BLaER1 treated with 17β-estradiol and CSF1 and Interleukin-3, amounts not matched to agents 10 nM and 100 nM (cell line): ENCODE measurements at regions not wholly inside any gene's neighbourhood (a gene's known extent, or its start where the extent isn't known, plus 50 kb on each side); places are given as distances from the start of the nearest gene placed in this dataset.

Source experiments
- H3K27ac ChIP-seq, 11 experiments: shearing (Covaris generic); formaldehyde crosslinking; 2 replicates each; pipeline ENCODE4 v1.8.1; 2022
- H3K27me3 ChIP-seq, 11 experiments: shearing (Covaris generic); formaldehyde crosslinking; 2 replicates each; pipeline ENCODE4 v1.8.1; 2022
- H3K36me3 ChIP-seq, 11 experiments: shearing (Covaris generic); formaldehyde crosslinking; 2 replicates each; pipeline ENCODE4 v1.8.1; 2022
- H3K4me1 ChIP-seq, 10 experiments: shearing (Covaris generic); formaldehyde crosslinking; 2 replicates each; pipeline ENCODE4 v1.8.1; 2022
- H3K4me2 ChIP-seq, 11 experiments: shearing (Covaris generic); formaldehyde crosslinking; 2 replicates each; pipeline ENCODE4 v1.8.1; 2022
- H3K4me3 ChIP-seq, 10 experiments: shearing (Covaris generic); formaldehyde crosslinking; 2 replicates each; pipeline ENCODE4 v1.8.1; 2022
- H3K9ac ChIP-seq, 11 experiments: shearing (Covaris generic); formaldehyde crosslinking; 2 replicates each; pipeline ENCODE4 v1.8.1; 2022
- H3K9me3 ChIP-seq, 11 experiments: shearing (Covaris generic); formaldehyde crosslinking; replicated peaks in 1 of 11; 2 replicates each; pipeline ENCODE4 v1.8.1; 2022
- H4K20me1 ChIP-seq, 11 experiments: shearing (Covaris generic); formaldehyde crosslinking; 2 replicates each; pipeline ENCODE4 v1.8.1; 2022
- Cebpa-rat ChIP-seq, 11 experiments: shearing (Covaris generic); IDR thresholded peaks; 2 replicates each; pipeline ENCODE4 v1.8.1; 2022

GRCh38 chrX:40449956-40450706 is 130.6 kb upstream of the ATP6AP2 start:
- peaks cover 0 to 17% (median 3%) of the 10 kb centered on the region in 11 experiments; a peak in 12 of 22 replicates for H3K9me3 ChIP-seq
- no peaks in the 10 kb centered on the region for H4K20me1 ChIP-seq
- no peak for TF ChIP-seq Cebpa-rat (IDR thresholded peaks at IDR 0.05)
- H3K36me3 ChIP-seq: no peaks in the 10 kb centered on the region
- H3K27ac ChIP-seq: no peak overlapping the region
- peaks cover 0 to 20% (median 6%) of the 10 kb centered on the region in 10 experiments; a peak in 10 of 20 replicates for H3K4me1 ChIP-seq
- no peak overlapping the region for H3K4me3 ChIP-seq
- H3K27me3 ChIP-seq: peaks cover 0 to 11% (median 0%) of the 10 kb centered on the region in 11 experiments; a peak in 2 of 22 replicates
- H3K4me2 ChIP-seq: peak overlapping the region in 3 of 11 experiments; percentile 9 to 19 (median 17); a peak in 2 of 22 replicates
- H3K9ac ChIP-seq: no peak overlapping the region

GRCh38 chrX:40449396-40449795 is 131.4 kb upstream of the ATP6AP2 start:
- TF ChIP-seq Cebpa-rat (IDR thresholded peaks at IDR 0.05): no peak

GRCh38 chrX:40448793-40449192 is 132.0 kb upstream of the ATP6AP2 start:
- H3K4me2 ChIP-seq: no peak overlapping the region
- H3K4me1 ChIP-seq: peaks cover 0 to 24% (median 7%) of the 10 kb centered on the region in 10 experiments; a peak in 10 of 20 replicates
- peaks cover 0 to 15% (median 0%) of the 10 kb centered on the region in 11 experiments; a peak in 1 of 22 replicates for H3K9me3 ChIP-seq
- no peaks in the 10 kb centered on the region for H4K20me1 ChIP-seq
- H3K27me3 ChIP-seq: peaks cover 0 to 11% (median 0%) of the 10 kb centered on the region in 11 experiments; a peak in 2 of 22 replicates
- no peak for TF ChIP-seq Cebpa-rat (IDR thresholded peaks at IDR 0.05)
- no peak overlapping the region for H3K4me3 ChIP-seq
- no peak overlapping the region for H3K9ac ChIP-seq
- no peak overlapping the region for H3K27ac ChIP-seq
- H3K36me3 ChIP-seq: no peaks in the 10 kb centered on the region

More at GRCh38 chrX:40449396-40449795, 131.4 kb upstream of the ATP6AP2 start:
- peaks cover 0 to 11% (median 0%) of the 10 kb centered on the region in 11 experiments; a peak in 2 of 22 replicates for H3K27me3 ChIP-seq
- peaks cover 0 to 15% (median 0%) of the 10 kb centered on the region in 11 experiments; a peak in 1 of 22 replicates for H3K9me3 ChIP-seq
- H3K36me3 ChIP-seq: no peaks in the 10 kb centered on the region
- H3K4me3 ChIP-seq: no peak overlapping the region
- H3K4me2 ChIP-seq: 0 out of 22 replicates have a peak overlapping the region, but pooled peaks of 1 of the 11 experiments have one; percentile 17
- H3K27ac ChIP-seq: no peak overlapping the region
- H4K20me1 ChIP-seq: no peaks in the 10 kb centered on the region
- no peak overlapping the region for H3K9ac ChIP-seq
- H3K4me1 ChIP-seq: peaks cover 0 to 24% (median 7%) of the 10 kb centered on the region in 10 experiments; a peak in 10 of 20 replicates

- no peak overlapping the region for H3K4me3 ChIP-seq
- H3K27me3 ChIP-seq: peaks cover 0 to 11% (median 0%) of the 10 kb centered on the region in 11 experiments; a peak in 2 of 22 replicates
- H3K27ac ChIP-seq: no peak overlapping the region
- H3K4me2 ChIP-seq: no peak overlapping the region
- H3K9me3 ChIP-seq: 0 out of 22 replicates have a peak, but pooled peaks cover 0 to 15% (median 0%) of the 10 kb centered on the region in 11 experiments
- H3K9ac ChIP-seq: no peak overlapping the region
- no peak for TF ChIP-seq Cebpa-rat (IDR thresholded peaks at IDR 0.05)
- peaks cover 0 to 24% (median 7%) of the 10 kb centered on the region in 10 experiments; a peak in 10 of 20 replicates for H3K4me1 ChIP-seq
- H4K20me1 ChIP-seq: no peaks in the 10 kb centered on the region
- H3K36me3 ChIP-seq: no peaks in the 10 kb centered on the region
Observed at GRCh38 chrX:40446921-40447320, 133.8 kb upstream of the ATP6AP2 start.

GRCh38 chrX:40445691-40446090 is 135.1 kb upstream of the ATP6AP2 start:
- Histone ChIP-seq H4K20me1 (no peaks in the 10 kb centered on the region), H3K27me3 (peaks cover 0 to 11% (median 0%) of the 10 kb centered on the region in 11 experiments; a peak in 2 of 22 replicates), H3K4me1 (peaks cover 0 to 24% (median 7%) of the 10 kb centered on the region in 10 experiments; a peak in 10 of 20 replicates), H3K4me3 (no peak overlapping the region), H3K36me3 (no peaks in the 10 kb centered on the region), H3K9me3 (0 out of 22 replicates have a peak, but pooled peaks cover 0 to 5% (median 0%) of the 10 kb centered on the region in 11 experiments), H3K4me2 (peak overlapping the region in 5 of 11 experiments; percentile 18 to 50 (median 37); a peak in 10 of 22 replicates), H3K9ac (peak overlapping the region in 1 of 11 experiments; percentile 18; a peak in 2 of 22 replicates), H3K27ac (peak overlapping the region in 4 of 11 experiments; percentile 31 to 65 (median 52); a peak in 6 of 22 replicates)
- TF ChIP-seq Cebpa-rat (IDR thresholded peaks at IDR 0.05): no peak

GRCh38 chrX:40444798-40445496 is 135.8 kb upstream of the ATP6AP2 start:
- peaks cover 0 to 5% (median 0%) of the 10 kb centered on the region in 11 experiments; a peak in 2 of 22 replicates for H3K27me3 ChIP-seq
- H3K36me3 ChIP-seq: no peaks in the 10 kb centered on the region
- H3K4me1 ChIP-seq: peaks cover 0 to 27% (median 10%) of the 10 kb centered on the region in 10 experiments; a peak in 10 of 20 replicates
- TF ChIP-seq Cebpa-rat (IDR thresholded peaks at IDR 0.05): no peak
- H3K4me3 ChIP-seq: no peak overlapping the region
- peak overlapping the region in 4 of 11 experiments; percentile 31 to 65 (median 52); a peak in 6 of 22 replicates for H3K27ac ChIP-seq
- peak overlapping the region in 5 of 11 experiments; percentile 18 to 50 (median 37); a peak in 10 of 22 replicates for H3K4me2 ChIP-seq
- H3K9ac ChIP-seq: no peak overlapping the region; a peak in 1 of 22 replicates
- H3K9me3 ChIP-seq: no peaks in the 10 kb centered on the region
- no peaks in the 10 kb centered on the region for H4K20me1 ChIP-seq

GRCh38 chrX:40444133-40444532 is 136.6 kb upstream of the ATP6AP2 start:
- Histone ChIP-seq H3K4me2 (no peak overlapping the region), H3K9ac (no peak overlapping the region), H3K27ac (no peak overlapping the region), H3K4me1 (peaks cover 0 to 34% (median 11%) of the 10 kb centered on the region in 10 experiments; a peak in 10 of 20 replicates), H4K20me1 (no peaks in the 10 kb centered on the region), H3K27me3 (peaks cover 0 to 5% (median 0%) of the 10 kb centered on the region in 11 experiments; a peak in 2 of 22 replicates), H3K36me3 (no peaks in the 10 kb centered on the region), H3K4me3 (no peak overlapping the region), H3K9me3 (no peaks in the 10 kb centered on the region)
- no peak for TF ChIP-seq Cebpa-rat (IDR thresholded peaks at IDR 0.05)

DNA sequence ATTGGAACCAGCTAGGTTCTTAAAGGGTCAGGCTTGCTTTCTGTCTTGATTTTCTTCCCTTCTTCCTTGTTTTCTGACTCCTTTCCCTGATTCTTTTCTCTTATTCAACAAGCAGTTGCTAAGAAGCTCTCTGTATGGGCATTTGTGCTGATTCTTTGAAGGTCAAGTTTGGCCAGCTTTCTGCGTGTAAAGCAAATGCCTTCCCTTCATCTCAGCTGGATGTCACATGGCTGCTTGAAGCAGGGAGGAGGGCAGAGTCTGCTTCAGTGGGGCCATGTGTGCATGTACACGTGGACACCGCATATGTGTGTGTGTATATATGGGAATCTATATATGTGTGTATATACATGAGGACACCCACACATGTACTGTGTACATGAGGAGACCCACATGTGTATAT is 139.9 kb upstream of the ATP6AP2 start:
- Histone ChIP-seq H3K27me3 (0 out of 22 replicates have a peak, but pooled peaks cover 0 to under 1% (median 0%) of the 10 kb centered on the region in 11 experiments), H3K9me3 (no peaks in the 10 kb centered on the region), H3K27ac (no peak overlapping the region), H3K4me3 (no peak overlapping the region), H3K4me1 (peaks cover 0 to 25% (median 7%) of the 10 kb centered on the region in 10 experiments; a peak in 10 of 20 replicates), H4K20me1 (no peaks in the 10 kb centered on the region), H3K4me2 (no peak overlapping the region), H3K9ac (no peak overlapping the region), H3K36me3 (no peaks in the 10 kb centered on the region)
- no peak for TF ChIP-seq Cebpa-rat (IDR thresholded peaks at IDR 0.05)
